HG03025 (cell line): ENCODE measurements at regions not wholly inside any gene's neighbourhood (a gene's known extent, or its start where the extent isn't known, plus 50 kb on each side); places are given as distances from the start of the nearest gene placed in this dataset.

ENCODE experiments used
- ATAC-seq: cut with Tn5 transposase; IDR thresholded peaks from one replicate; pipeline ENCODE4 v1.9.1; 2021; ENCODE audit warnings: mild to moderate bottlenecking, moderate library complexity; ENCODE audit not compliant: unreplicated experiment, low FRiP score

- ATAC-seq: no peak
Observed at GRCh38 chr2:14270036-14270582, 362.4 kb upstream of the LRATD1 start.

DNA sequence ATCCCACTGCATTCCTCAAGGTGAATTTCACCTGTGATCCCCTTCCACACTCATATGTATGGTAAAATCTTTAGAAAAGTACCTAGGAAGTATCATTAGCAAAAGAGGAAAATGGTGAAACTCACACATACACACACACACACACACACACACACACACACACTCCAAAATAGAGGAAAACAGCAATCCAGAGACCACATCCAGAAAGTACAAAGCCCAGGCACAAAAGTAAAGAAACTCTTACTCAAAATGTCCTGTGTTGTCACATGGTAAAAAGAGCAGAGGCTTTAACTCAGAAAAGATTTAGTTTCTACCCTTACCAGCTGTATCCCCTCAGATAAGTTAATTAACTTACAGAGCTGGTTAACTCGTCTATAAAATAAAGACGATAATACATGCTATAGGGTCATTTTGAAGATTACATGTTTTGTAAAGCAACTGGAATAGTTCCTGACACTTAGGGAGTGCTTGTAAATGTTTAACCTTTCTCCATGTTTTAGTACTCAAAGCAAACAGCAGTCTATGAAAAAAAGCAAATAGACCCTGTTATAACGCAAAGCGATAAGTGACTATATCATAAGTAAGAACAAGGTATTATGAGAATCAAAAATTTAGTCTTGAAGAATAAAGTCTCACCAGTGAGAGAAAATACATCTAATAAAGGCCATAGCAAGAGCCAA is 360.0 kb upstream of the LRATD1 start:
- no peak for ATAC-seq

GRCh38 chr2:14273650-14274049 is 358.9 kb upstream of the LRATD1 start:
- no peak for ATAC-seq

- no peak for ATAC-seq
Observed at GRCh38 chr2:14284244-14284643, 348.3 kb upstream of the LRATD1 start.

- ATAC-seq: no peak
Observed at GRCh38 chr2:14285812-14286211, 346.7 kb upstream of the LRATD1 start.

- ATAC-seq: no peak
Observed at GRCh38 chr2:14288016-14288415, 344.5 kb upstream of the LRATD1 start.

DNA sequence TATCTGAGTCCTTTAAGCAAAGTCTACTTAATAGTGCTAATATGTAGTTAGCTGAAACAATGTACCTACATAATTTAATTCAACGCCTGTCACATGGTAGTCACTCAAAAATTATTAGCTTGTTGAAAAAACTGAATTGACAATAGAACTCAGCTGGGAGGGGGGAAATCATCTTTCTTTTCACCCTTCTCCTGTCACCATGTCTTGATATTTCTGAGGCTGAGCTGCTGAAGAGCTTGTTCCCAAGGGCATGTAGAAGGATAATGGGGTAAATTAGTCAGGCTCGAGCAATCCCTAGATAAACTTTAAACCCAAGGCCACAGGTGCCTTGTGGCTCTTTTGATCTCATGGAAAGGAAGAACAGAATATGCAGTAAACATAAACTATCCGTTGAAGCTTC is 339.6 kb upstream of the LRATD1 start:
- ATAC-seq: no peak

- no peak for ATAC-seq
Observed at GRCh38 chr2:14297340-14297739, 335.2 kb upstream of the LRATD1 start.

GRCh38 chr2:14297906-14298305 is 334.6 kb upstream of the LRATD1 start:
- ATAC-seq: no peak

DNA sequence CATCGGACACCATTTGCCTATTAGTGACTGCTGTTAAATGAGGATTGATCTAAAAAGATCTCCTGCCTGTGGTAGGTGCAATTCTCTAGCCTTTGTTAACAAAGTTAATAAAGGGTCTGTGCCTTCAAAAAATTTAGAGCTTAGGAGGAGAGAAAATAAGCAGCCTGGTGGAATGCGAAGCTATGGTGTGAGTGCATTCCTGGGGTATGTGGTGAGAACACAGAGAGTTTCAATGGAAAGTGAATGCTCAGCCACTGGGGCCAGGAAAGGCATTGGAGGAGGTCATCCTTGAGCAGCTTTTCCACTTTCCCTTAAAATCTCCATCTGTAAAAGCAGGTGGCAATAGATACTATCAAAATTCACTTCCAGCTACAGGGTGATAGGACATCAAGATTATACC is 331.2 kb upstream of the LRATD1 start:
- ATAC-seq: no peak

DNA sequence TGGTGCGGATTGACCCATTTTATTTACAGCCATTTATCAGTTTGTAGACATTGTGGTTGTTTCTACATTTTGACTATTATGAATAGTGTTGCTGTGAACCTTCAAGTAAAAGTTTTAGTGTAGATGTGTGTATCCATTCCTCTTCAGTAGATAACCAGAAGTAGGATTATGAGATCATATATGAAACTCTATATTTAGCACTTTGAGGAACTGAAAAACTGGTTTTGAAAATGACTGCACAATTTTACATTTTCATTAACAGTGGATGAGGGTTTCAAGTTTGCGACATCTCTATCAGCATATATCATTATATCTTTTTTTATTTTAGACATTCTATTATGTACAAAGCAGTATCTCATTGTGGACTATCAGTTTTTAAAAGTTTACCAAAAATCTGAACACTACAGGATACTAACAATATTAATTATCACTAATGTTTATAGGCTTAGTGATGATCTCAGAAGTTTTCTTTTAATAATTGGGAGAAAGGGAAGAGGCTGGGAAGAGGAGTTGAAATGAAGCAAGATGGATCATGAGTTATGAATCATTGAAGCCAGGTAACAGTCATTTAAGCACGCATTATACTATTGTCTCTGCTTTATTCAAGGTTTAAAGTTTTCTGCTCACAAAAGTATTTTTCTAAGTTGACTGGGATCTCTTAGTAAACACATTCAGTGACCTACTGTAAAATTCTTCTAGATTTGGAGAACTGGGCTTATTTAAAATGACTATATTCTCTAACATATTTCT is 329.0 kb upstream of the LRATD1 start:
- peak; percentile 93 for ATAC-seq

DNA sequence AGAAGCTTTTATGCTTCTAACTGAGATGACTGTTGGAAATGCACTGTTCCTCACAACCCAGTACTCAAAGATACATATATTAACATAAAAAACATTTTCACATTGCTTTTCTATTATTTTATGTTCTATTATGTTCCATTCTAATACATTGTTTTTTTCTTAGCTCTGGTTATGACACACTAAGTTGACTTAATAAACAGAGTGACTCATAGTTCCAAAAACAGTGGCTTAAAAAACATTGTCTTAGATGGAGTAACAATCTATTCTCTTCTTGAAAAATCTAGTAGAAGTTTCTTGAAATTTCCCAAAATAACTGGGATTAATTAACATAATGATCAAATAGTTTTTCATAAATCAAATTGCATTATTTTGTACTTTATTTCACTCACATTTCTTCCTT is 328.2 kb upstream of the LRATD1 start:
- ATAC-seq: no peak

- ATAC-seq: peak; percentile 53
Observed at GRCh38 chr2:14306268-14306861, 326.2 kb upstream of the LRATD1 start.

DNA sequence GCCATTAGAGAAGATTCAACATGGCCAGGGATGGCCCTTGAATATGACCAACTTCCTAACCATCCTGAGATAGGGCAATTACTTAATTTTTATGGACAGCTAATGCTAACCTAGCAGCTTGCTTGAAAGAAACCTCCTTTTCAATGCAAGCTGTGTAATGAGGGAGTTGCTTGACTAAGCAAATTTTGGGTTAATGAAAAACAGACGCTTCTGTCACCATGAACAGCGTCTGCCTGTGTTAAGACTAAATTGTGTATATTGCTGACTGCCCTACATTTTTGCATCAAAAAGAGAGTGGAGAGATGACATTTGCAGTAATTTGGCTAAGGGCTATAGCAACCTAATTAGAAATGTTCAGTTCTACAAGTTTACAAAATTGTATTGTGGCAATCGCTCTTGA is 319.2 kb upstream of the LRATD1 start:
- ATAC-seq: no peak

DNA sequence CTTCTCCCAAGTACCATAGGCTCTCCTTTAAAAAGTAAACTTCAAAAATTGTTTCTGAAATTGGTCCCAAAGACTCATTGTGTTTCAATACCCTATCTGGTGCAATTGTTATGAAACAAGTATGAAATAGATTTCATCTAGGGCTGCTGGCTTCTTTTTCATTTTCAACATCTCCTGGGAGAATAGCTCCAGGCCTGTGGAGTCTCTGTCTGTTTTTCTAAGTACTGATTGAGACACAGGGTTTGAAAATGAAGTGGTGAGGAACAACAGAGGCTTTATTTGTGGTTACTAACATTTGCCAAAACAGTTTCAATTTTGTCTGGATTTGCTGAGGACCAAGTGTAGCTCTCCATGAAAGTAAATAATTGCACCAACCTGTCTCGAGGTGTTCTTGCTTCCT is 315.9 kb upstream of the LRATD1 start:
- ATAC-seq: no peak

DNA sequence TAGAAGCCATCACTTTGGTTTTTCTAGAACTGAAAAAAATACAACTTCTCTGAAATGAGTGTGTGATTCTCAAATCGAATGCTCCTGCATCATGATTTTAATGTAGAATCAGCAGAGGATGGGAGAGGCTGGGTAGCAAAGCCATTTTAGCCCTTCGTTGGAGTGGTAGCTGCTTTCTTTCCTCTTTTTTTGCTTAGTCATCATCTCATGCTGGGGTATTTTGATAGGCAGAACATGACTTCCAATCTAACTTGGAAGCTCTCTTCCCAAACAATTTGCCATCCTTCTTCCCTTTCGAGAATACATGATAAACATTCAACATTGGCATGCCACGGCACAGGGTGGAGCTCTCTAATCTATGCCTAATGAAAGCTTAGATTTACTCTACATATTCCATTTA is 311.2 kb upstream of the LRATD1 start:
- no peak for ATAC-seq

GRCh38 chr2:14322306-14322705 is 310.2 kb upstream of the LRATD1 start:
- ATAC-seq: no peak

GRCh38 chr2:14324308-14324707 is 308.2 kb upstream of the LRATD1 start:
- ATAC-seq: no peak

- no peak for ATAC-seq
Observed at GRCh38 chr2:14330884-14331283, 301.6 kb upstream of the LRATD1 start.

GRCh38 chr2:14336759-14337382 is 295.6 kb upstream of the LRATD1 start:
- no peak for ATAC-seq

- no peak for ATAC-seq
Observed at GRCh38 chr2:14340703-14341102, 291.8 kb upstream of the LRATD1 start.
